Lung (tissue), 11 donors: ENCODE measurements at regions not wholly inside any gene's neighbourhood (a gene's known extent, or its start where the extent isn't known, plus 50 kb on each side); places are given as distances from the start of the nearest gene placed in this dataset.

Experiments
- ATAC-seq: fragments of 200-7000 bp; cut with Tn5 transposase; one replicate; pipeline ENCODE4 v1.9.1; 2020; ENCODE audit warnings: moderate number of reproducible peaks; ENCODE audit not compliant: insufficient read depth, low FRiP score
- DNase-seq, 3 donors: peaks; one replicate each; pipeline ENCODE4 v3.0.0-alpha.2; 2013 to 2017
- H3K27ac ChIP-seq, 2 donors: one replicate each; pipeline ENCODE4 v1.5.1; 2013; ENCODE audit warnings: mild to moderate bottlenecking in 2 of 2, moderate library complexity in 2 of 2, control low read depth in 1 of 2, inconsistent platforms in 1 of 2, low read depth in 1 of 2, low read length in 1 of 2
- H3K27me3 ChIP-seq, 3 donors: one replicate each; pipeline ENCODE4 v1.5.1; 2013; ENCODE audit warnings: low read length in 2 of 3; ENCODE audit not compliant: control insufficient read depth in 3 of 3, insufficient read depth in 3 of 3
- H3K36me3 ChIP-seq, 4 donors: one replicate each; pipeline ENCODE4 v1.5.1; 2013; ENCODE audit warnings: low read length in 4 of 4, mild to moderate bottlenecking in 1 of 4, moderate library complexity in 1 of 4; ENCODE audit not compliant: control insufficient read depth in 4 of 4, insufficient read depth in 4 of 4
- H3K4me1 ChIP-seq, 5 donors: one replicate each; pipeline ENCODE4 v1.5.1; 2013; ENCODE audit warnings: low read length in 5 of 5, mild to moderate bottlenecking in 2 of 5, moderate library complexity in 1 of 5; ENCODE audit not compliant: control insufficient read depth in 5 of 5, insufficient read depth in 5 of 5
- H3K4me3 ChIP-seq: one replicate; pipeline ENCODE4 v1.5.1; 2013; ENCODE audit warnings: mild to moderate bottlenecking, control low read depth, moderate library complexity
- H3K9ac ChIP-seq, 2 donors: one replicate each; pipeline ENCODE4 v1.5.1; 2013; ENCODE audit warnings: low read length in 2 of 2, control low read depth in 1 of 2; ENCODE audit not compliant: insufficient read depth in 1 of 2
- H3K9me3 ChIP-seq, 4 donors: one replicate each; pipeline ENCODE4 v1.5.1; 2013; ENCODE audit warnings: low read length in 3 of 4, mild to moderate bottlenecking in 1 of 4, moderate library complexity in 1 of 4; ENCODE audit not compliant: control insufficient read depth in 4 of 4, insufficient read depth in 3 of 4
- WGBS, 2 donors: extraction: QIAGEN DNeasy Blood & Tissue Kit; methylation state at CpG; one replicate each; pipeline ENCODE4 v1.1.7; 2013; 5-methylcytosine and 5-hydroxymethylcytosine counted together
- TF ChIP-seq, protein P1 (sequence below): IDR thresholded peaks from 2 replicates; pipeline ENCODE4 v1.5.1; 2012; ENCODE audit warnings: mild to moderate bottlenecking; ENCODE audit errors: control extremely low read depth, extremely low read depth
- donor health status: control.
- donor health status: control.
- donor health status: Bipolar disorder and iron deficiency.
- donor health status: healthy.
- donor health status: DM: yes; HTN: yes; CAD: no.

DNA sequence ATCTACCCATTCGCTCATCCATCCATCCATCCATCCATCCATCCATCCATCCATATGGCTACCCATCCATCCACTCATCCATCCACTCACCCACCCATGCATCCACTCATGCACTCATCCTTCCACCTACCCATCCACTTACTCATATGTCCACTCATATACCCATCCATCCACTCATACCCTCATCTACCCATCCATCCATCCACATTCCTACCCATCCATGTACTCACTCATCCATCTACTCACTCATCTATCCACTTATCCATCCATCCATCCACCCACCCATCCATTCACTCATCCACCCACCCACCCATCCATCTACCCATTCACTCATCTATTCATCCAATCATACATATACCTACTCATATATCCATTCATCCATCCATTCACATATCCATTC lies 112.0 kb downstream of the RBFOX3 start:
- Histone ChIP-seq H3K9me3 (peaks cover 0 to 14% (median 0%) of the 10 kb centered on the region in 4 donors), H3K36me3 (no peaks in the 10 kb centered on the region), H3K27ac (no peak overlapping the region), H3K4me1 (peaks cover 0 to 4% (median 0%) of the 10 kb centered on the region in 5 donors), H3K27me3 (peaks cover 0 to 3% (median 0%) of the 10 kb centered on the region in 3 donors), H3K9ac (no peak overlapping the region), H3K4me3 (no peak overlapping the region)
- TF ChIP-seq, protein P1, sequence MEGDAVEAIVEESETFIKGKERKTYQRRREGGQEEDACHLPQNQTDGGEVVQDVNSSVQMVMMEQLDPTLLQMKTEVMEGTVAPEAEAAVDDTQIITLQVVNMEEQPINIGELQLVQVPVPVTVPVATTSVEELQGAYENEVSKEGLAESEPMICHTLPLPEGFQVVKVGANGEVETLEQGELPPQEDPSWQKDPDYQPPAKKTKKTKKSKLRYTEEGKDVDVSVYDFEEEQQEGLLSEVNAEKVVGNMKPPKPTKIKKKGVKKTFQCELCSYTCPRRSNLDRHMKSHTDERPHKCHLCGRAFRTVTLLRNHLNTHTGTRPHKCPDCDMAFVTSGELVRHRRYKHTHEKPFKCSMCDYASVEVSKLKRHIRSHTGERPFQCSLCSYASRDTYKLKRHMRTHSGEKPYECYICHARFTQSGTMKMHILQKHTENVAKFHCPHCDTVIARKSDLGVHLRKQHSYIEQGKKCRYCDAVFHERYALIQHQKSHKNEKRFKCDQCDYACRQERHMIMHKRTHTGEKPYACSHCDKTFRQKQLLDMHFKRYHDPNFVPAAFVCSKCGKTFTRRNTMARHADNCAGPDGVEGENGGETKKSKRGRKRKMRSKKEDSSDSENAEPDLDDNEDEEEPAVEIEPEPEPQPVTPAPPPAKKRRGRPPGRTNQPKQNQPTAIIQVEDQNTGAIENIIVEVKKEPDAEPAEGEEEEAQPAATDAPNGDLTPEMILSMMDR: no peak
- 0% methylated on average over 1 of the region's 1 CpG for WGBS, 2 donors
- ATAC-seq (no peak), DNase-seq (no peak)

DNA sequence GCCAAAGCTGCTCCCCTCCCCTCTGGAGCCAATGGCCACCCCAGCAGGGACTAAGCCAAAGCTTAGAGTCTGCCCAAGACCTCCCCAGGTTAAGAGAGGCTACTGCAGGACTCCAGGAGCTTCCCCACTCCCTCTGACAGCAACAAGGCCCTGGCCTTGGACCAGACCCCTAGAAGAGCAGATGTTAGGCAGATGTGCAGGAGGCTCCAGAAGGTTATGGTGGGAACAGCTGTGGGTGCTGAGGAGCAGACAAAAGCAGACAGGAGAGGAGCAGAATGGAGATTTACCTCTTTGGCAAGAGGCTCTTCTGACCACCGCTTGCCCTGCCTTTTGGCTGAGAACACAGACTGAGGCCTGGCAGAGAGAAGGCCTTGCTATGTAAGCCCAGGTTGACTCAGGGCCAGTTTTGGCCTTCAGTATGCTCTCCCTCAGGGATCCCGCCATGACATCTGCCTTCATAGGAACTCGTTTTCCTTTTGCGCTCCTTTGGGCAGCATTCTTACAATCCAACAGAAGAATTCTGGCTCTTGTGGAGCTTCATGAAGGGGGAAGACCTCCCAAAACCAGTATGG lies 113.0 kb downstream of the RBFOX3 start:
- H3K9me3 ChIP-seq: peaks cover 0 to 16% (median 0%) of the 10 kb centered on the region in 4 donors
- peaks cover 0 to 3% (median 1%) of the 10 kb centered on the region in 3 donors for H3K27me3 ChIP-seq
- no peak overlapping the region for H3K27ac ChIP-seq
- peaks cover 0 to 4% (median 0%) of the 10 kb centered on the region in 5 donors for H3K4me1 ChIP-seq
- ATAC-seq (no peak), DNase-seq (no peak)
- WGBS, 2 donors: 89 to 96% methylated on average over 4 of the region's 4 CpGs
- TF ChIP-seq, protein P1: no peak
- no peak overlapping the region for H3K9ac ChIP-seq
- H3K4me3 ChIP-seq: no peak overlapping the region
- H3K36me3 ChIP-seq: no peaks in the 10 kb centered on the region

DNA sequence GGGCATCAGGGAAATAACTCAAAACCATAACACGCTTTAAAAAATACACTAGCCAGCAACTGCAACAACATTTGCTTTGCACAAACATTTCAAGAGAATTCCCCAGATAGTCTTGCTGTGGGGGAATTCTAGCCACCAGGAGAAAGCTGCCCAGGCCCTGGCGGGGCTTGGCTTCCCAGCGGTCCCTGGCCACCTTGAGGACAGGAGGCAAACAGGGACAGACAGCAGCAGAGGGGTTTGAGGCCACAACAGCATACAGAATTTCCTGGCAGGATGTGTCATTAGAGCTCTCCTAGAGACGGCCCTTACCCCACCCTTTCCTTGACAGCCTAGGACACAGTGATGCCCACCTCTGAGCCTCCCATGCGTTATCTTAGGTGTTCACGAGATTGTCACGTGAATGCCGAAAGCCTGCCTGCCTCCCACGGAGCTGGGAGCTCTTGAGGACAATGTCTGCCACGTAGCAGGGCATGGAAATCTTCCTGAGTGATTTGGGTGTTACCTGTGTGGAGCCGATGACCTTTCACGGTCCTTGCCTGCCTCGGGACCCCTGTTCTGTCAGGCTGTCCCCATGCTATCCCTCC lies 114.3 kb downstream of the RBFOX3 start:
- WGBS, 2 donors: 73 to 76% methylated on average over 13 of the region's 13 CpGs
- ATAC-seq: no peak
- H3K27ac ChIP-seq: no peak overlapping the region
- no peaks in the 10 kb centered on the region for H3K36me3 ChIP-seq
- no peak overlapping the region for H3K4me3 ChIP-seq
- H3K9me3 ChIP-seq: peaks cover 0 to 17% (median 0%) of the 10 kb centered on the region in 4 donors
- H3K27me3 ChIP-seq: peaks cover 0 to 3% (median 0%) of the 10 kb centered on the region in 3 donors
- peaks cover 0 to 4% (median 0%) of the 10 kb centered on the region in 5 donors for H3K4me1 ChIP-seq
- no peak for DNase-seq
- H3K9ac ChIP-seq: no peak overlapping the region
- TF ChIP-seq, protein P1: no peak

DNA sequence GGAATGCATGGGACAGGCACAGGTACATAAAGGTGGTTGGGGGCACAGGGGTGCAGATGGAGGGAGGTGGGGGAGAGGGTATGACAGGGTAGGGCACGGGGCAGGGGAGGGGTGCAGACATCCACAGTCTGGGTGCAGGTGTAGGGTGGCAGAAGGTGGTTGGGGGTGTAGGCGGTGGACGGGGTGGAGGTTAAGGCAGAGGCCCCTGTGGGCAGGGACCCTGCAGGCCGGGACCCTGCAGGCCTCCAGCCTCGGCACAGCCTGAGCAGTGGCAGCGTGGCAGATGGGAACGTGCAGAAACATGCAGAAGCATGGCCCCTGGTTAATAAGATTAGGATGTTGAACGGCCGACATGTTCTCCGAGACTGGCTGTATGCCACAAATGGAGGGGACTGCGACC lies 115.2 kb downstream of the RBFOX3 start:
- H3K9me3 ChIP-seq: peaks cover 0 to 17% (median 0%) of the 10 kb centered on the region in 4 donors
- peaks cover 0 to 1% (median 0%) of the 10 kb centered on the region in 5 donors for H3K4me1 ChIP-seq
- H3K36me3 ChIP-seq: no peaks in the 10 kb centered on the region
- no peak for ATAC-seq
- TF ChIP-seq, protein P1: no peak
- no peak overlapping the region for H3K4me3 ChIP-seq
- H3K27me3 ChIP-seq: peaks cover 0 to 3% (median 0%) of the 10 kb centered on the region in 3 donors
- DNase-seq: no peak
- WGBS, 2 donors: 75 to 84% methylated on average over 11 of the region's 11 CpGs
- no peak overlapping the region for H3K9ac ChIP-seq
- no peak overlapping the region for H3K27ac ChIP-seq
